IgD-negative memory B cell (primary cell): ENCODE measurements at regions not wholly inside any gene's neighbourhood (a gene's known extent, or its start where the extent isn't known, plus 50 kb on each side); places are given as distances from the start of the nearest gene placed in this dataset.

Experiments
- H3K27ac Mint-ChIP-seq, 3 donors: one replicate each; pipeline ENCODE4 v1.8.0; 2020 to 2022; ENCODE audit warnings: mild to moderate bottlenecking in 3 of 3, mixed read lengths in 3 of 3, moderate library complexity in 1 of 3
- H3K27me3 Mint-ChIP-seq: one replicate; pipeline ENCODE4 v1.8.0; 2021; ENCODE audit warnings: mixed read lengths
- H3K36me3 Mint-ChIP-seq: one replicate; pipeline ENCODE4 v1.8.0; 2020; ENCODE audit warnings: mild to moderate bottlenecking, mixed read lengths
- H3K4me1 Mint-ChIP-seq, 3 donors: one replicate each; pipeline ENCODE4 v1.8.0; 2020 to 2022; ENCODE audit warnings: mixed read lengths in 3 of 3, mild to moderate bottlenecking in 1 of 3
- H3K4me3 Mint-ChIP-seq, 4 donors: one replicate each; pipeline ENCODE4 v1.8.0; 2020 to 2022; ENCODE audit warnings: mild to moderate bottlenecking in 4 of 4, mixed read lengths in 4 of 4, moderate library complexity in 3 of 4
- H3K9me3 Mint-ChIP-seq, 3 donors: one replicate each; pipeline ENCODE4 v1.8.0; 2020 to 2021; ENCODE audit warnings: mixed read lengths in 3 of 3, mild to moderate bottlenecking in 1 of 3

DNA sequence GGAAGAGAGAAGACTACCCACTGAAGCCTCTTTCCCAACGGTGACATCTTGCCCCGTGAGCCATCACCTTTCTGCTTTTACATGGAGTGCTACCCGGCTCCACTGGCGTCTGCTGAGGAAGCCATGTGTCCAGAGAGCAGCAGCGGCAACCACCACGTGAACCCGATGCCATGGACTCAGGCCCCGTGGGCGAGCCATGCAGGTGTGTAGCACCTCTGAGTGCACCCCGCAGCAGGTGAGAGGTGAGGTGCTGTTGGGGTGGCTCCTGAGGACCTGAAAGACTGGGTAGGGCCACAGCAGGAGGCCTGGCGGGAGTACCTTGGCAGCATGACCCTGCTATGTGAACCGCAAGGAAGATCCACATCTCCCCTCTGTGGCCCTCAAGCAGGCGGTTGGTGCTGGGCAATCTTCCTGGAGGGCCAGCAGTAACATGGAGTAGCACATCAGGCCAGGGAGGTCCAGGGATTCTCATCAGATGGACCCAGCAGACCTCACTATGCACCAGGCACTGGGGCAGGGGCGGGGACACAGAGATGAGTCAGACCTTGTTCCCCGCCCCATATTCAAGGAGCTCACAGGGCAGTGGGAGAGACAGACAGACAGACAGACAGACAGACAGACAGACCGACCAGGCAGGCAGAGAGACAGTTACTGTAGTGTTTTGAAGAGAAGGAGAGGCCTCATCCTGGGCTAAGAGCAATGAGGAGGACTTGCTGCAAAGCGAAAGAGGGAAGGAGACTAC, 129.6 kb downstream of the PAPOLA start:
- Mint-ChIP-seq H3K9me3 (peaks cover 0 to 2% (median 0%) of the 10 kb centered on the region in 3 donors), H3K4me3 (peak overlapping the region in 1 of 4 donors; percentile 21), H3K27ac (no peak overlapping the region), H3K4me1 (peaks cover 0 to 3% (median 1%) of the 10 kb centered on the region in 3 donors), H3K27me3 (no peaks in the 10 kb centered on the region), H3K36me3 (peaks cover 2% of the 10 kb centered on the region)

DNA sequence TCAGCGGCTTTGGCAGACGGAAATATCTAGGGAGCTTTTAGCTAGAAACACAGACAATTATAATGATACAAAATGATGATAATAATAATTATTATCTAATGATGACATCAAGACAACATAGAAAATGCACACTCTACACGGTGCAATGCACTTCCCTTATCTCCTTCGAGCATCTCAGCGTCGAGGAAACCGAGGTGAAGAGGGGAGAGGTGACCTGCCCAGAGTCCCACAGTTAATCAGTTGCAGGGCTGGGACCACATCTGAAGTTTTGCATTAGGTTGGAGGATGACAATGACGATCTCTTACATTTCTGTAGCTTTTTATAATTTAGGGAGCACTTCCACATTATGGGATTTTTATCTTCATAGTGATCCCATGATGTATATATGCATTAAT, 130.2 kb downstream of the PAPOLA start:
- Mint-ChIP-seq H3K27ac (no peak overlapping the region), H3K9me3 (peaks cover 0 to 2% (median 0%) of the 10 kb centered on the region in 3 donors), H3K4me1 (peaks cover 0 to 3% (median 1%) of the 10 kb centered on the region in 3 donors), H3K4me3 (no peak overlapping the region), H3K27me3 (no peaks in the 10 kb centered on the region), H3K36me3 (peaks cover 2% of the 10 kb centered on the region)

DNA sequence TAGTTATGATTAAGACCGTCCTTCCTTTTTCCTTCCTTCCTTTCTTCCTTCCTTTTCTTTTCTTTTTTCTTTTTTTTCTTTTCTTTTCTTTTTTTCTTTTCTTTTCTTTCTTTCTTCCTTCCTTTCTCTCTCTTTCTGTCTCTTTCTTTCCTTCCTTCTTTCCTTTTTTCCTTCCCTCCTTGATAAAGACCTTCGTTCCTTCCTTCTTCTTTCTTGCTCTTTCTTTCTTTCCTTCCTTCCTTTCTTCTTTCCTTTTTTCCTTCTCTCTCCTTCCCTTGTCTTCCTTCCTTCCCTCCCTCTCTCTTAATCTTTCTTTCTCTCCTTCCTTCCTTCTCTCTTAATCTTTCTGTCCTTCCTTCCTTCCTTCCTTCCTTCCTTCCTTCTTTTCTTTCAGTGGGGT, 130.9 kb downstream of the PAPOLA start:
- Mint-ChIP-seq H3K27ac (no peak overlapping the region), H3K4me1 (peaks cover 0 to 3% (median 1%) of the 10 kb centered on the region in 3 donors), H3K36me3 (peaks cover 2% of the 10 kb centered on the region), H3K4me3 (no peak overlapping the region), H3K9me3 (peaks cover 0 to 2% (median 0%) of the 10 kb centered on the region in 3 donors), H3K27me3 (no peaks in the 10 kb centered on the region)

DNA sequence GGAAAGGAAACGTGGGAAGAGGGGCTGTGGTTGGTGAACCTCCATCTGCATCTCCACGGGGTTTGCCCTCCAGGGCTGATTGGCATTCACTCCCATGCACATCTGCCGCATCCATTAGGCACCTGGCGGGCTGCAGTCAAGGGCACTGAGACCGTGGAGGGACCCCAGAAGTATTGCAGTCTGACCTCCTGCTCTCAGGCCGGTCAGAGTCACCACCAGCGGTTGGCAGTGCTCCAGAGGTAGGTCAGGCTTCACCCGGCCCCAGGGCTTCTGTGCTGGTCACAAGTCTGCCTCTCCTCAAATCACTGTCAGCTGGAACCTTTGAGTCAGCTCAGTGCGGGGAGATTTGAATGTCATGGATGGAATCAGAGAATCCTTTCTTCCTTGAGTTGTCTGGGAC, 132.3 kb downstream of the PAPOLA start:
- no peak overlapping the region for H3K4me3 Mint-ChIP-seq
- H3K36me3 Mint-ChIP-seq: peaks cover 2% of the 10 kb centered on the region
- H3K27me3 Mint-ChIP-seq: no peaks in the 10 kb centered on the region
- peaks cover 0 to 3% (median 1%) of the 10 kb centered on the region in 3 donors for H3K4me1 Mint-ChIP-seq
- no peak overlapping the region for H3K27ac Mint-ChIP-seq
- H3K9me3 Mint-ChIP-seq: peaks cover 0 to 2% (median 0%) of the 10 kb centered on the region in 3 donors

DNA sequence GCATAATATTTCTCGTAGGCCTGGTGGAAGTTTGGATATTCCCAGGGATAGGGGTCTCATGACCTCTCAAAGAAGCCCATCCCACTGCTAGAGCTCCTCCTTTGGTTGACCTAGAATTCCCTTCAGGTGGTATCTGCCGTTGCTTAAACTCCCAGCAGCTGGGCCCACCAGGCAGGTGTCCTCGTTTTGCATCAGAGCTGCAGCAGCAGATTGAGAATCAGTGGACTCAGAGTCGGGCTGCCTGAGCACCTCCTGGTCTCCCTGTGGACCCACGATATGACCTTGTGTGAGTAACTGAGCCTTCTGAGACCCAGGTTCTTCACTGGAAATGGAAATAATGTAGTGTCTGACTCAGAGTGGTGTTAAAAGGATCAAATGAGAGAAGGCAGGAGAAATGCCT, 132.7 kb downstream of the PAPOLA start:
- Mint-ChIP-seq H3K4me1 (peaks cover 0 to 3% (median 1%) of the 10 kb centered on the region in 3 donors), H3K4me3 (no peak overlapping the region), H3K27ac (no peak overlapping the region), H3K36me3 (peaks cover 2% of the 10 kb centered on the region), H3K27me3 (no peaks in the 10 kb centered on the region), H3K9me3 (peaks cover 0 to 2% (median 0%) of the 10 kb centered on the region in 3 donors)

DNA sequence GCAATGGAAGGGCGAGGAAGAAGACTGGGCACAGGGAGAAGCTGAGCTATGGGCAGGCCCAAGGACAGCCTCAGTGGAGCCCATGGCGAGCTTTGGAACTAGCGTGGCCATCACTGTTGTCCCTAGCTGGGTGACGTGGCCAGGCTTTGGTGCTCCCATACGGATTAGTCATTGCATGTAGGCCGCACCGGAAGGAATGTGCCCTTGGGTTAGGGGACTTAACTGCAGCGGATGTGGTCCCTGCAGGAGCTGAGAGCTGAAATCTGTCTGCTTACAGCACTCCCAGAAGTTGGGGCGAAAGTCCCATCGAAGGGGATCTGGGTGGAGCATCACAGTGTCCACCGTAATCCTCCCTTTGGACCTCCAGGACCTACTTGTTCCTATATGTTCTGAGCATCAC, 133.7 kb downstream of the PAPOLA start:
- Mint-ChIP-seq H3K4me1 (peaks cover 0 to 3% (median 1%) of the 10 kb centered on the region in 3 donors), H3K36me3 (peaks cover 2% of the 10 kb centered on the region), H3K27ac (peak overlapping the region in 1 of 3 donors; percentile 65)

DNA sequence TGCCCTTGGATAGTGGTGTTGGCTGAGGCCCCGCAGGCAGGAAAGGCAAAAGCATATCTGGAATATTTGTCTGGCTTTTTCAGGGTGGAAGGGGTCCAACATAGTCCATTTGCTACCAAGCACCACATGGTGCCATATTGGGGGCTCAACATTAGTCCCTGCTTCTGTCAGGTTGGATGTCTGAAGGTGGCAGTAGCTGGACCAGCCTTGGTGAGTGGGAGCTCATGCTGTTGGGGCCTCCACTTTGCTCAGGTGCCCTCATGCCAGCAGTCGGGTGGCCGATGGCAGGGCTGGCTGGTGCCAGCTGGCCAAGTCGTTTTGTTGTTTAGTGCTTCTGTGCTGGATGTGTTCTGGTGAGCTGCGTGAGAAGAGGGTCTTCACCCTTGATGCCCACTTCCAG, 135.3 kb downstream of the PAPOLA start:
- H3K27ac Mint-ChIP-seq: no peak overlapping the region
- H3K4me3 Mint-ChIP-seq: no peak overlapping the region
- peaks cover 2% of the 10 kb centered on the region for H3K36me3 Mint-ChIP-seq
- H3K27me3 Mint-ChIP-seq: no peaks in the 10 kb centered on the region
- peaks cover 0 to 2% (median 1%) of the 10 kb centered on the region in 3 donors for H3K4me1 Mint-ChIP-seq
- no peaks in the 10 kb centered on the region for H3K9me3 Mint-ChIP-seq

More for the DNA sequence above, 133.7 kb downstream of the PAPOLA start:
- Mint-ChIP-seq H3K4me3 (no peak overlapping the region), H3K27me3 (no peaks in the 10 kb centered on the region), H3K9me3 (peaks cover 0 to 2% (median 0%) of the 10 kb centered on the region in 3 donors)

DNA sequence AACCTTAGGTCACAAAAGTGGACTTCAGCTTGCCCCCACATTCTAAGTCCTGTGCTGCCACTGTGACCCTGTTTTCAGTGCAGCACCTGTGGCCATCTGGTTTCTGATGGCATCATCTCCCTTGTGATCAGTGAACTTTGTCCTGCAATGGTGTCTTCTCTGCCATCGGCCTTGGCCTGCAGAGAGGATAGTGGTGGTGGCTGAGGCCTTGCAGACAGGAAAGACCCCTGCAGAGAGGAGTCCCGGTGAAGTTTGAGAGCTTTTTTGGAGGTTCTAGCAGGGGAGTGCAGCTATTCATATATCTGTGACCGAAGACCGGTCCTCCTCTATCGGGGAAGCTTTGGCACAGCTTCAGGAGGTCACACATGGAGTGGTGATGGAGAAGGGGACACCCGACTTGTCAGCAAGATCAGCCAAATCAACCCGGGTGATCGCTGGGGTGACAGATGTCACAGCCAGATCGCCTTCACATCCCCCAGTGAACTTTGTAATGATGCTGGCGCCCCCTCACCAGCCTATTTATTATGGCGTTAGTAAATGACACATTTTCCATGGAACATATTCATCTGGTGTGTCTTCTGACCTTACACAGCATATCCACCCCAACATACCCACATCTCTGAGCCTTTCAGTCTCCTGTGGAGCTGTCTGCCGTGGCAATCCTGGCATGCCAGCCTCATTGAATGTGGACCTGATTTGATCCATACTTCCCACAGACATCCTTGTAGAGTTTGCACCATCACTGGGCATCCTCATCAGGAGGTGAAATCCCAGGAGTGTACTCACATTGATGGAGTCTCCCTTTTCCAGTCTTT, 136.1 kb downstream of the PAPOLA start:
- peaks cover 2% of the 10 kb centered on the region for H3K36me3 Mint-ChIP-seq

DNA sequence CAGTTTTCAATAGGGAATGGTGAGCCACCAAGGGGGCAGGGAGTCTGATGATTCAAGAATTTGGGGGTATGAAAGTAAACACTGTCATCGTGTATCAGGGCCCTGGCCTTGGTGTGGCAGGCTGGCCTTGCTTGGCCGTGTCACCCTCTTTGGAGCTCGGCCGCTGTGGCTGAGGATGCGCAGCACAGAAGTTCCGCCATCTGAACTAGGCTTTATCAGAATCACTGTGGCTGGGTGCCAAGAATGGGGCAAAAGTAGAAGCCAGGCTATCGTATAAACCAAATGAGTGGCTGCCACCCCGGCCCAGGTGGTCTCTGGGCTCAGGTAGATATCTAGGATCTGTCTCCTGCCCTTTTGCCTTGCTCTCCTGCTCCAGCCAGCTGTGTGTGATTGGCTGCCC, 137.4 kb downstream of the PAPOLA start:
- peaks cover 0 to 2% (median 0%) of the 10 kb centered on the region in 3 donors for H3K4me1 Mint-ChIP-seq
- H3K27ac Mint-ChIP-seq: no peak overlapping the region
- H3K36me3 Mint-ChIP-seq: peaks cover 2% of the 10 kb centered on the region
- no peaks in the 10 kb centered on the region for H3K27me3 Mint-ChIP-seq
- no peaks in the 10 kb centered on the region for H3K9me3 Mint-ChIP-seq
- H3K4me3 Mint-ChIP-seq: no peak overlapping the region

More for the DNA sequence above, 136.1 kb downstream of the PAPOLA start:
- no peaks in the 10 kb centered on the region for H3K27me3 Mint-ChIP-seq
- no peak overlapping the region for H3K4me3 Mint-ChIP-seq
- no peak overlapping the region for H3K27ac Mint-ChIP-seq
- no peaks in the 10 kb centered on the region for H3K9me3 Mint-ChIP-seq
- H3K4me1 Mint-ChIP-seq: peaks cover 0 to 2% (median 0%) of the 10 kb centered on the region in 3 donors

DNA sequence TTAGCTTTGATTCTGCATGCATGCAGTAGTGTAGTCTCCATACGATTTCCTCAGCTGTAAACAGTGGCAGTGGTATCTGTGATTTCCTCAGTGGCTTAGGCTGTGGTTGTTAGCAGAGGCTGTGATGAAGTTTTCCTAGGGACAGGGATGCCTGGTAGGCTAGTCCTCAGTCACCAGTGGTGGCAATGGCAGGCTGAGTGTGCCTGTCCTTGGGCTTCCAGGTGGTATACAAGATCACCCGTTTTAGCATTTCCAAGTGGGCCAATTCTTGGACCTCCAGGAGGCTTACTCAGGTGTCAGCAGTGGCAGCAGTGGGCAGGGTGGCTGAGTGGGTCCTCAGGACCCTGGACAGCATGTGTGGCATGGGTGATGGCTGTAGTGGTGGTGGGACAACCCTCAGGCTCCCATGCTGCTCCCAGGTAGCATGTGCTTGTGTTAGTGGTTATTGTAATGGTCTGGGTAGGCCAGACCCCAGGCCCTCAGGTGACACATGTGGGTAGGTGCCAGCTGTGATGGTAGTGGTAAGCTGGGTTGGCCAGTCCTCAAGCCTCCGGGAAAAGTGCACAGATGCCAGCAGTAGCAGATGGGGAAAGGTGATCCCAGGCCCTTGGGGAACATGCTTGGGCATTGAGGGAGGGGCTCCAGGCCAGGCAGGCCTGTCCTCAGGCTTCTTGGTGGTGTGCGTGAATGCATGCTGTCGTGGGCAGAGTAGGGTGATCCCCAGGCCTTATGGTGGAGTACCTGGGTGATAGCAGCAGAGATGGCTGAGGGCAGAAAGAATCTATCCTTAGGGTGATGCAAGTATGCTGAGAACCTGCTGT, 146.5 kb downstream of the PAPOLA start:
- H3K27me3 Mint-ChIP-seq: peaks cover 8% of the 10 kb centered on the region
- H3K27ac Mint-ChIP-seq: no peak overlapping the region
- H3K4me1 Mint-ChIP-seq: no peaks in the 10 kb centered on the region

DNA sequence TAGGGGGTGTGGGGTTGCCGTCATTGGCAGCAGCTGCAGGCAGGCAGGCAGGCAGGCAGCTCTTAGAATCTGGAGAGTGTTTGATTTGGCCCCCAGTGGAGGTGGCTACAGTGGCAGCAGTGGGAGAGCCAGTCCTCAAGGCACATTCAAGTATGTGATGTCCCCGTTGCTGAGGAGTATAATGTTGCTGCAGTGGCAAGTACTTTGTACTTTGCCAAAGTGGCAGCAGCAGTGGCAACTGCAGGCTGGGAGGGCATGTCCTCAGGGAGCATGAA, 147.1 kb downstream of the PAPOLA start:
- no peak overlapping the region for H3K4me3 Mint-ChIP-seq
- peaks cover 8% of the 10 kb centered on the region for H3K27me3 Mint-ChIP-seq
- H3K4me1 Mint-ChIP-seq: no peaks in the 10 kb centered on the region
- H3K36me3 Mint-ChIP-seq: peaks cover 5% of the 10 kb centered on the region
- H3K27ac Mint-ChIP-seq: no peak overlapping the region
- peaks cover 2 to 14% (median 7%) of the 10 kb centered on the region in 3 donors for H3K9me3 Mint-ChIP-seq

More for the DNA sequence above, 146.5 kb downstream of the PAPOLA start:
- peaks cover 5% of the 10 kb centered on the region for H3K36me3 Mint-ChIP-seq
- H3K9me3 Mint-ChIP-seq: peaks cover 2 to 14% (median 7%) of the 10 kb centered on the region in 3 donors
- no peak overlapping the region for H3K4me3 Mint-ChIP-seq

DNA sequence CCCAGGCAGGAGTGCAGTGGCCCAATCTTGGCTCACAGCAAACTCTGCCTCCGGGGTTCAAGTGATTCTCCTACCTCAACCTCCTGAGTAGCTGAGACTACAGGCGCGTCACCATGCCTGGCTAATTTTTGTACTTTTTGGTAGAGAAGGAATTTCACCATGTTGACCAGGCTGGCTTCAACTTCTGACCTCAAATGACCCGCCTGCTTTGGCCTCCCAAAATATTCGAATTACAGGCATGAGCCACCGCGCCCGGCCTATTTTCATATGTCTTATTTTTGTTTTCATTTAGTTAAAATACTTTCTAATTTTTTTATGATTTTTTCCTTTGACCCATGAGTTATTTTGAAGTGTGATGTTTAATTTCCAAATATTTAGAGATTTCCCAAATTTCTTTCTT, 143.6 kb upstream of the VRK1 start:
- Mint-ChIP-seq H3K27me3 (peaks cover 4% of the 10 kb centered on the region), H3K4me3 (no peak overlapping the region), H3K36me3 (peaks cover 4% of the 10 kb centered on the region), H3K9me3 (peaks cover 2 to 9% (median 9%) of the 10 kb centered on the region in 3 donors), H3K4me1 (no peaks in the 10 kb centered on the region), H3K27ac (no peak overlapping the region)

DNA sequence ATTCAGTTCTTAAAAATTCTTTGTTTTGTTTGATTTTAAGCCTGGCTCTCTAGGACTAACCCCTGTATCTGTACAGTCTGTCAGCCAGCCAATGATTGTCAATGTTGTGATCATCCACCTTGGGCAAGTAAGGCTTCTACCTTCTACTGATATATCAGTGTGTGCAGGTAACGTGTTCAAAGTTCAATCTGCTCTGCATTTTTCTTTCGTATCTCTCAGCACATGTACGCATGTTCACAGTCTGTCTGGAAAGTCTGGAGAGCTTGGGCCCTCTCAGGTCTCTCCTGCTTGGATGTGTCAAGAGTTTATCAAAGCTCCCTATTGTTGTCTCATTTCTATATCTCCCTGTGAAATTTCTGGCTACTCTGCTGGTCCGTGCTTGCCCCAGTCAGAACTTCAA, 138.6 kb upstream of the VRK1 start:
- Mint-ChIP-seq H3K27me3 (peaks cover 11% of the 10 kb centered on the region), H3K9me3 (peaks cover 4 to 9% (median 8%) of the 10 kb centered on the region in 3 donors), H3K4me3 (no peak overlapping the region), H3K4me1 (peaks cover 0 to 6% (median 0%) of the 10 kb centered on the region in 3 donors), H3K36me3 (peaks cover 3% of the 10 kb centered on the region), H3K27ac (no peak overlapping the region)

DNA sequence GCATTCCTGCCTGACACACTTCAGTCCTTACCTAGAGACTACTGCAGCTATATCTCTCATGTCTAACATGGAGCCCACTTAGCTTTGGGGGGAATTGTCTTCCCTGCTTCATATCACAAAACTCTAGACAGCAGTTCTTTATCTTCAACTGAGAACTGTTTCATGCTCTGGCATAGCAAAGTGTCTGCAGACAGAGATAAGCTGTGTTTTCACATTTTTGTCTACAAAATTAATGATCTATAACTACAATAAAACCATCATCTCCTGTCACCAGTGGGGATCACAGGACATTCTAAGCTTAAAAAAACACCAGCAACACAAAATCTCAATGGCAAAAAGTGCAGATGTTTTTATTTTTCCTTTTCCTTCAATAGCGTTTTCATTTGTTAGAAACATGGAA, 137.1 kb upstream of the VRK1 start:
- H3K9me3 Mint-ChIP-seq: peaks cover 4 to 9% (median 8%) of the 10 kb centered on the region in 3 donors
- peaks cover 11% of the 10 kb centered on the region for H3K27me3 Mint-ChIP-seq
- H3K27ac Mint-ChIP-seq: no peak overlapping the region
- H3K4me3 Mint-ChIP-seq: no peak overlapping the region
- peaks cover 0 to 6% (median 0%) of the 10 kb centered on the region in 3 donors for H3K4me1 Mint-ChIP-seq
- H3K36me3 Mint-ChIP-seq: peaks cover 3% of the 10 kb centered on the region

DNA sequence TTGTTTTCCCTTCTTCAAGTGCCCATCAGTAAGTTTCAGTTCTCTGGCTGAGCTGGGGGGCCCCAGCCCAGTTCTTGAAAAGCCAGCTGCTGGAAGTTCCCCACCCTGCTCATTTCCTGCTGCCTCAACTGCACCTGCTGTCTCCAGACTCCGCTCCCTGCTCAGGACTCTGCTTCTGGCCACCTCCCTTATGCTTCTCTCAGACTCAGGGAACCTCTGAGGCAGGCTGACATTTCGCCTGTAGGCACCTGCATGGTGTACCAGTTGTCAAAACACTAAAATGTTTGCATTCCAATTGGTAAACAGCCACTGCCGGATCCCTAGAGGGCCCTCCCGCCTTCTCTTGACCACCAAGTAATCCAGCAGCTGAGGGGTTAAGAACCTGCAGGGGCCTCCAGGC, 136.5 kb upstream of the VRK1 start:
- no peak overlapping the region for H3K4me3 Mint-ChIP-seq
- peaks cover 11% of the 10 kb centered on the region for H3K27me3 Mint-ChIP-seq
- no peak overlapping the region for H3K27ac Mint-ChIP-seq
- peaks cover 0 to 6% (median 0%) of the 10 kb centered on the region in 3 donors for H3K4me1 Mint-ChIP-seq
- peaks cover 3% of the 10 kb centered on the region for H3K36me3 Mint-ChIP-seq
- H3K9me3 Mint-ChIP-seq: peaks cover 4 to 9% (median 6%) of the 10 kb centered on the region in 3 donors
